DND-41 (cell line): ENCODE measurements at regions not wholly inside any gene's neighbourhood (a gene's known extent, or its start where the extent isn't known, plus 50 kb on each side); places are given as distances from the start of the nearest gene placed in this dataset.

Experiments
- CTCF ChIP-seq: IDR thresholded peaks from 2 replicates; pipeline ENCODE4 v1.5.1; 2012; ENCODE audit warnings: borderline replicate concordance, low read length, moderate library complexity, mild to moderate bottlenecking; ENCODE audit not compliant: poor library complexity, severe bottlenecking; ENCODE audit errors: extremely low read depth
- EZH2 ChIP-seq: IDR thresholded peaks from 3 replicates; pipeline ENCODE4 v1.6.1; 2012; ENCODE audit warnings: borderline replicate concordance, low read depth, mild to moderate bottlenecking, moderate library complexity, low read length, inconsistent platforms; ENCODE audit not compliant: severe bottlenecking

GRCh38 chr13:80224468-80224867, 116.5 kb downstream of the SPRY2 start:
- TF ChIP-seq CTCF, result no peak
- TF ChIP-seq EZH2, result no peak
